ENCODE measurements at regions not wholly inside any gene's neighbourhood (a gene's known extent, or its start where the extent isn't known, plus 50 kb on each side); places are given as distances from the start of the nearest gene placed in this dataset.

- TF ChIP-seq CTCF (IDR thresholded peaks at IDR 0.05) (no peak), POLR2A (IDR thresholded peaks at IDR 0.05) (no peak)
Measured at GRCh38 chr5:158020555-158021418, 161.8 kb upstream of the CLINT1 start.

Data from lower leg skin (tissue), 3 donors.